ENCODE measurements at regions not wholly inside any gene's neighbourhood (a gene's known extent, or its start where the extent isn't known, plus 50 kb on each side); places are given as distances from the start of the nearest gene placed in this dataset.

DNA sequence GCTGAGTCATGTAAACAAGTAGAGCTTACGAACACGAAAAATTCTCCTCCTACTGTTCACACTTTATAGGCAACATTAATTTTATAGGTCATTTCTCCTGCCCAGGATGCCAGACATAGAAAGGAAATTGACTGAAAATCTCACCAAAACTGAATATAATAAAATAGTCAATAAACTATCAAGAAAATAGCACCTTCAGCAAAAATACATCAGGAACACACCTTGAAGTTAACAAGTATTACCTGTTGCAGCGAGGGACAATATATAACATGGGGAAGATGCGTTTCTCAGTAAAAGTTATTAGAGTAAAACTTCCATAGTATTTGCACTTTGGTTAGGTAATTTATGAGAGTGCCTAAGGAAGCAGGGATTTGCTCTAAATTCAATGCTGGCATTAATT, 344.6 kb downstream of the KCNJ3 start:
- Histone ChIP-seq H3K23ac (ENCODE audit: low read depth, low read length) (no peak overlapping the region), H2BK5ac (ENCODE audit: low read depth, low read length, poor library complexity, severe bottlenecking) (no peak overlapping the region), H3K4me2 (ENCODE audit: low read depth, low read length) (no peak overlapping the region), H3K56ac (ENCODE audit: extremely low read depth, insufficient read depth, low read length) (no peak overlapping the region), H3K27ac (ENCODE audit: insufficient read depth, low read length) (no peak overlapping the region), H4K8ac (ENCODE audit: low read depth in 2 of 2, low read length in 2 of 2) (no peak overlapping the region), H4K91ac (ENCODE audit: insufficient read depth, low read depth, low read length) (no peak overlapping the region), H4K5ac (ENCODE audit: low read depth, low read length) (no peak overlapping the region), H4K20me1 (ENCODE audit: insufficient read depth, low read length) (no peaks in the 10 kb centered on the region), H3K18ac (ENCODE audit: low read depth, low read length) (no peak overlapping the region), H2BK15ac (ENCODE audit: low read depth, low read length) (no peak overlapping the region), H3K9me3 (ENCODE audit: control insufficient read depth, insufficient read depth, low read length) (peaks cover 3% of the 10 kb centered on the region; the same call in 1 of the 2 replicates), H3K4me1 (ENCODE audit: control insufficient read depth, insufficient read depth, low read length) (no peaks in the 10 kb centered on the region), H2BK20ac (ENCODE audit: low read depth, low read length) (no peak overlapping the region), H2AK5ac (ENCODE audit: low read depth, low read length) (no peak overlapping the region), H3K9ac (ENCODE audit: low read depth, low read length) (no peak overlapping the region), H2BK120ac (ENCODE audit: low read depth, low read length) (no peak overlapping the region), H3K4ac (ENCODE audit: low read depth, low read length) (no peak overlapping the region), H3K79me1 (ENCODE audit: low read depth in 1 of 2, low read length in 2 of 2) (no peaks in the 10 kb centered on the region), H2AK9ac (replicated peaks; ENCODE audit: low read depth, low read length, poor library complexity) (no peak overlapping the region), H3K36me3 (ENCODE audit: control insufficient read depth, insufficient read depth, low read length) (no peaks in the 10 kb centered on the region), H3K4me3 (ENCODE audit: insufficient read depth, low read depth, low read length) (no peak overlapping the region), H3K27me3 (ENCODE audit: control insufficient read depth, insufficient read depth, low read length) (no peaks in the 10 kb centered on the region), H3K9me1 (ENCODE audit: insufficient read depth, low read length) (no peaks in the 10 kb centered on the region), H3K14ac (replicated peaks; ENCODE audit: low read depth, low read length) (no peak overlapping the region), H2AFZ (replicated peaks; ENCODE audit: low read length, poor library complexity) (no peak overlapping the region)
- intact Hi-C loops (cut with micrococcal nuclease): no loop called here
- ChIA-PET POLR2A (ENCODE audit: unreplicated experiment) (no interaction called here), CTCF (no interaction called here)
- TF ChIP-seq SMC3 (IDR thresholded peaks at IDR 0.05; ENCODE audit: low read depth, low read length): no peak
- no peak for TF ChIP-seq ELK1 (IDR thresholded peaks at IDR 0.05; ENCODE audit: borderline replicate concordance, low read depth, low read length)
- TF ChIP-seq BHLHE40 (IDR thresholded peaks at IDR 0.05; ENCODE audit: low read depth, low read length): no peak
- no peak for TF ChIP-seq RAD21 (IDR thresholded peaks at IDR 0.05; ENCODE audit: low read length)
- no peak for TF ChIP-seq FOS (IDR thresholded peaks at IDR 0.05; ENCODE audit: low read depth, low read length)
- TF ChIP-seq, protein P1, sequence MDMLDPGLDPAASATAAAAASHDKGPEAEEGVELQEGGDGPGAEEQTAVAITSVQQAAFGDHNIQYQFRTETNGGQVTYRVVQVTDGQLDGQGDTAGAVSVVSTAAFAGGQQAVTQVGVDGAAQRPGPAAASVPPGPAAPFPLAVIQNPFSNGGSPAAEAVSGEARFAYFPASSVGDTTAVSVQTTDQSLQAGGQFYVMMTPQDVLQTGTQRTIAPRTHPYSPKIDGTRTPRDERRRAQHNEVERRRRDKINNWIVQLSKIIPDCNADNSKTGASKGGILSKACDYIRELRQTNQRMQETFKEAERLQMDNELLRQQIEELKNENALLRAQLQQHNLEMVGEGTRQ (IDR thresholded peaks at IDR 0.05; ENCODE audit: low read depth, low read length): no peak
- TF ChIP-seq CHD1 (IDR thresholded peaks at IDR 0.05; ENCODE audit: low read depth, low read length): no peak
- TF ChIP-seq CEBPB (IDR thresholded peaks at IDR 0.05; ENCODE audit: low read depth, low read length): no peak
- no peak for TF ChIP-seq NFE2L2 (IDR thresholded peaks at IDR 0.05; ENCODE audit: low read depth, low read length)
- TF ChIP-seq, protein P2, sequence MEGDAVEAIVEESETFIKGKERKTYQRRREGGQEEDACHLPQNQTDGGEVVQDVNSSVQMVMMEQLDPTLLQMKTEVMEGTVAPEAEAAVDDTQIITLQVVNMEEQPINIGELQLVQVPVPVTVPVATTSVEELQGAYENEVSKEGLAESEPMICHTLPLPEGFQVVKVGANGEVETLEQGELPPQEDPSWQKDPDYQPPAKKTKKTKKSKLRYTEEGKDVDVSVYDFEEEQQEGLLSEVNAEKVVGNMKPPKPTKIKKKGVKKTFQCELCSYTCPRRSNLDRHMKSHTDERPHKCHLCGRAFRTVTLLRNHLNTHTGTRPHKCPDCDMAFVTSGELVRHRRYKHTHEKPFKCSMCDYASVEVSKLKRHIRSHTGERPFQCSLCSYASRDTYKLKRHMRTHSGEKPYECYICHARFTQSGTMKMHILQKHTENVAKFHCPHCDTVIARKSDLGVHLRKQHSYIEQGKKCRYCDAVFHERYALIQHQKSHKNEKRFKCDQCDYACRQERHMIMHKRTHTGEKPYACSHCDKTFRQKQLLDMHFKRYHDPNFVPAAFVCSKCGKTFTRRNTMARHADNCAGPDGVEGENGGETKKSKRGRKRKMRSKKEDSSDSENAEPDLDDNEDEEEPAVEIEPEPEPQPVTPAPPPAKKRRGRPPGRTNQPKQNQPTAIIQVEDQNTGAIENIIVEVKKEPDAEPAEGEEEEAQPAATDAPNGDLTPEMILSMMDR (conservative IDR thresholded peaks at IDR 0.05; ENCODE audit: low read depth, low read length): no peak
- TF ChIP-seq RCOR1 (IDR thresholded peaks at IDR 0.05; ENCODE audit: insufficient replicate concordance, low read length): no peak
- no peak for TF ChIP-seq POLR2A (IDR thresholded peaks at IDR 0.05; ENCODE audit: low read depth, low read length)
- no peak for TF ChIP-seq MXI1 (IDR thresholded peaks at IDR 0.05; ENCODE audit: borderline replicate concordance, low read depth, low read length)
- no peak for TF ChIP-seq MAZ (IDR thresholded peaks at IDR 0.05; ENCODE audit: borderline replicate concordance, low read depth, low read length)
- TF ChIP-seq RFX5 (IDR thresholded peaks at IDR 0.05; ENCODE audit: low read depth, low read length): no peak
- TF ChIP-seq MAFK (IDR thresholded peaks at IDR 0.05; ENCODE audit: low read depth, low read length): no peak
- in situ Hi-C loops (cut with MboI; ENCODE audit: low sequenced_read_pairs): no loop called here
- ATAC-seq (ENCODE audit: low read depth): no peak
- no CpG with 5 or more reads among the region's 4 CpGs for WGBS, 2 experiments (ENCODE audit: extremely low coverage in 2 of 2, insufficient read length in 1 of 2)
- no TSS peak for BruUV-seq (replicated peaks)
- dilution Hi-C loops (cut with HindIII; ENCODE audit: low sequenced_read_pairs, unreplicated experiment): no loop called here
- DNase-seq: no peak

All from IMR-90 (cell line).